ENCODE measurements at regions not wholly inside any gene's neighbourhood (a gene's known extent, or its start where the extent isn't known, plus 50 kb on each side); places are given as distances from the start of the nearest gene placed in this dataset.

GRCh38 chr7:22601408-22601807, 101.4 kb upstream of the STEAP1B start:
- no peak for TF ChIP-seq CTCF (IDR thresholded peaks at IDR 0.05; ENCODE audit: low read depth, low read length)
- no peak for TF ChIP-seq EZH2phosphoT487 (IDR thresholded peaks at IDR 0.05; ENCODE audit: low read depth)

Measured in OCI-LY3 (cell line).